ENCODE measurements at regions not wholly inside any gene's neighbourhood (a gene's known extent, or its start where the extent isn't known, plus 50 kb on each side); places are given as distances from the start of the nearest gene placed in this dataset.
"Not testable (repeated sequence)": the region's sequence is repeated elsewhere in the genome, so short reads cannot be mapped to it uniquely, and the experiment has no call there.

DNA sequence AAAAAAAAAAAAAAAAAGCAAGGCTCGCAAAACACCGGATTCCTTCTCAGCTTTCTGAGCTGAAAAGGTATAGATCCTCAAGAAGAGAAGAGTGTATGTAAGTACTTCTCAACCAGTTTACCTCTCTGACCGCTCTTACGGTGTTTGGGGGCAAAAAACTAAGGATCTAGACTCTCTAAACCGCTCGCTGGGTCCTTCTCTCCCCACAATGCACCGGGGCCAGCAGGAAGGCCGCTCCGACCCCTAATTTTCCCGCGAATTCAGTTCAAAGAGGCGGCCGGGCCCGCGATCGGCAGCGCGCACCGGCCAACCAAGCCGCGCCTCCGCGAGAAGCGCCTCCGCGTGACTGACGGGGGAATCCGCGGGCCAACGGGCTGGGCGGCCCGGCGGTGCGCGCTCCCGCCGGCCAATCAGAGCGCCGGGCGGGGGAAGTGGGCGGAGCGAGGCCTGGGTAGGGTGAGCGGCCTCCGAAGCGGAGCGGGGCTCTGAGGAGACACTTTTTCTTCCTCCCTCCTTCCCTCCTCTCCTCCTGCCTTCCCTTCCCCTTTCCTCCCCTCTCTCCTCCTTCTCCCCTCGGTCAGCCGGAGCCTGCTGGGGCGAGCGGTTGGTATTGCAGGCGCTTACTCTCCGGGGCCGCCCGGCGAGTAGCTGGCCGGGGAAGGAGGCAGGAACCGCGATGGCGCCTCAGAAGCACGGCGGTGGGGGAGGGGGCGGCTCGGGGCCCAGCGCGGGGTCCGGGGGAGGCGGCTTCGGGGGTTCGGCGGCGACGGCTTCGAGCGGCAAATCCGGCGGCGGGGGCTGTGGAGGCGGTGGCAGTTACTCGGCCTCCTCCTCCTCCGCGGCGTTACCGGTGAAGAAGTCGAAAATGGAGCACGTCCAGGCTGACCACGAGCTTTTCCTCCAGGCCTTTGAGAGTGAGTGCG lies 93.0 kb downstream of the CRLF3 start:
- peak; percentile 90 for DNase-seq

DNA sequence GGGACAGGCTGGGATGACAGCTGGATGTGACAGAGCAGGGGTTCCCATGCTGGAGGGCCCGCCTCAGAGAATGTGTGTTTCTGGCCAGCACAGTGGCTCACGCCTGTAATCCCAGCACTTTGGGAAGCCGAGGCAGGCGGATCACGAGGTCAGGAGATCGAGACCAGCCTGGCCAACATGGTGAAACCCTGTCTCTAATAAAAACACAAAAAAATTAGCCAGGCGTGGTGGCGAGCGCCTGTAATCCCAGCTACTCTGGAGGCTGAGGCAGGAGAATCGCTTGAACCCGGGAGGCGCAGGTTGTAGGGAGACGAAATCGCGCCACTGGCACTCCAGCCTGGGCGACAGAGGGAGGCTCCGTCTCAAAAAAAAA lies 93.7 kb downstream of the CRLF3 start:
- DNase-seq, result not testable (repeated sequence)

- DNase-seq, result not testable (repeated sequence)
Observed at GRCh38 chr17:30730171-30730836, 94.2 kb downstream of the CRLF3 start.

GRCh38 chr17:30729471-30730170 lies 94.9 kb downstream of the CRLF3 start:
- DNase-seq, result not testable (repeated sequence)

DNA sequence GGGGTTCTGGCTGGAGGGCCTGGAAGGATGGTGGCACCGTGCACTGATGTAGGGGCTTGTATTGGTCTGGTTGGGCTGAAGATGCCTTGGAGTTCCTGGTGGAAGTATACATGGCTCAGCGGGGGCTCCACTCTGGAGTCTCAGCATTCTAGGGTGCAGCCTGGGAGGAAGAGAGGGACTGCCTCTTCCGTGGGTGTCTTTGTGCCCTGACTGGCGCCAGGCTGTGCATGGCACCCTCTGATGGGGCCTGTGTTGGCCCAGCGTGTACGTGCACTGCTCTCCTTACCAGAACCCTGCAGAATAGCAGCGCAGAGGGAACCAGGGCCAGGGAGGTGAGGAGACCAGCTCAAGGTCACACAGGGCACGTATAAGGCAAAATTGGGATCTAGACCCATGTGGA lies 97.0 kb downstream of the CRLF3 start:
- not testable (repeated sequence) for DNase-seq

DNA sequence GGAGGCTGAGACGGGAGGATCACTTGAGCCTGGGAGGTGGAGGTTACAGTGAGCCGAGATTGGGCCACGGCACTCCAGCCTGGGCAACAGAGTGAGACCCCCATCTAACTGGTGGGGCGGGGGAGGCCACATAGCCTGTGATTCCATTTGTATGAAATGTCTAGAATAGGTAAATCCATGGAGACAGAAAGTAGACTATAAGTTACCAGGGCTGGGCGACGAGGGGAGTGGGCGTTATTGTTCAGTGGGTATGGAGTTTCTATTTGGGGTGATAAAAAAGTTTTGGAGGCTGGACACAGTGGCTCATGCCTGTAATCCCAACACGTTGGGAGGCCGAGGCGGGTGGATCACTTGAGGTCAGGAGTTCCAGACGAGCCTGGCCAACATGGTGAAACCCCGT lies 97.8 kb downstream of the CRLF3 start:
- DNase-seq, result not testable (repeated sequence)

DNA sequence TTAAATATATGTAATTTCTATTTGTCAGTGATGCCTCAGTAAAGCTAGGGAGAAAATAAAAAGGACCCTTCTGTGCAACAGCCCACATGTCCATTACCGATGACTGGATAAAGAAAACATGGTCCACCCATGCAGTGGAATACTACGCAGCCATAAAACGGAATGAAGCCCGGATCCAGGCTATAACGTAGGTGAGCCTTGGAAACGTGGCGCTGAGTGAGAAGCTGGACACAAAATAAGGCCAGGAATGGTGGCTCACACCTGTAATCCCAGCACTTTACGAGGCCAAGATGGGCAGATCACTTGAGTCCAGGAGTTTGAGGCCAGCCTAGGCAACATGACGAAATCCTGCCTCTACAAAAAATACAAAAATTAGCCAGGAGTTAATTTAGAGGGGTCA lies 98.2 kb downstream of the CRLF3 start:
- not testable (repeated sequence) for DNase-seq

- not testable (repeated sequence) for DNase-seq
Observed at GRCh38 chr17:30724034-30724650, 100.3 kb downstream of the CRLF3 start.

- not testable (repeated sequence) for DNase-seq
Observed at GRCh38 chr17:30722114-30722780, 102.2 kb downstream of the CRLF3 start.

DNA sequence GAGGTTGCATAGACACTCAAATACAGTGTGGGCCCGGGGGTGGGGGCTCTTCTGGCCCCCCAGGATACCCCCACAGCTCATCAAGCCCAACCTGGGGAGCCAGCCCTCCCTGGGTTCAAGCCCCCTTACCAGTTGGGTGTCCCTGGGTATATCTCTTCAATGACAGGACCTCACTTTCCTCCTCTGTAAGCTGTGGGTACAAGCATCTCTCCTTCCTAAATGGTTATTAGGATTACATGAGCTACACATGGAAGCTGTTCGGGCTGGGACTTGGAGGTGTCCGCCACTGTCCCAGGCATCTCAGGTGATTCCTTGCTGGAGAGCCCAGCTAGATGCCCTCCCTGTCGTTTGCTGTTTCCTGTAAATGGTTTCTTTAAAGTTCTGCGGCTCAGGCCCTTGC lies 103.5 kb downstream of the CRLF3 start:
- not testable (repeated sequence) for DNase-seq

- no peak for DNase-seq
Observed at GRCh38 chr17:30720013-30720471, 104.5 kb downstream of the CRLF3 start.

DNA sequence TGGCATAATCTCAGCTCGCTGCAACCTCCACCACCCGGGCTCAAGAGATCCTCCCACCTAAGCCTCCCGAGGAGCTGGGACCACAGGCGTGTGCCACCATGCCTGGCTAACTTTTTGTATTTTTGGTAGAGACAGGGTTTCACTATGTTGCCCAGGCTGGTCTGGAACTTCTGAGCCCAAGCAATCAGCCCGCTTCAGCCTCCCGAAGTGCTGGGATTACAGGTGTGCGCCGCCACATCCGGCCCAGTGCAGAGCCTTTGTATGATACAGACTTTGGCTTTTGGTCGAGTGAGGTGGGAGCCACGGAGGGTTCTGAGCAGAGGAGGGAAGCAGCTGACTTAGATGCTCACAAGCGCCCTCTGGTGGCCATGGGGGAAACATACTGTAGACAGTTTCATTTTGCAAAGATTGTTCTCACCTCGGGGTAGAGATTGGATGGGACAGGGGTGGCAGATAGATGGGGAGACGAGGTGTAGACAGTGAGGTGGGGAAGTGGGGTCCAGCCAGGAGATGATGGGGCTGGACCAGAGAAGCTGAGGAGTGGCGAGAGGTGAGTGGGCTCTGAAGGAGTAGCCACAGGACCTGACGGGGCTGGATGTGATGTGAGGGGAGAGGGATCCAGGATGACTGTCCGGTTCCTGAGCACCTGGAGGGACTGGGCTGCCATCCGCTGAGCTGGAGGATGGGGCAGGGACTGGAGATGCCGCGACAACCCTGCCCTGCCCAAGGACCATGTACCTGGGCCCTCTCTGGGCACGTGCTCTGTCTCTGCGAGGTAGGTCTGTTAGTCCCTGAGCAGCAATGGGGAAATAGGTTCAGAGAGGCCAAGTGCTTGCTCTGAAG lies 105.1 kb downstream of the CRLF3 start:
- DNase-seq, result peak; percentile 77

DNA sequence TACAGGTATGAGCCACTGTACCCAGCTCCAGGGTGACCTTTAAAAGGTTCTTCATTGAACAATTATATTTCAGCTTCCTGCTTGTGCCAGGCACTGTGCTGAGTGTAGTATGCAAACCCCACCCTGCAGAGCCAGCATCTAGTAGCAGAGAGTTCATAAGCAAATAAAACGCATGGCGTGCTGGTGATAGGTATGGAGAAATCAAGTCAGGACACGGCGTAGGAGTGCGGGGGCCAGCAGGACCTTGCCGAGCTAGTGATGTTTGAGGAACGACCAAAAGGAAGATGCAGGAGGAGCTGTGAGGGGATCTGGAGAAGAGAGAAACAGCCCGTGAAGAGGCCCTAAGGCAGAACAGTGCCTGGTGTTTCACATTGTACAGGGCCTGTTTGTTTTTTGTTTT lies 105.8 kb downstream of the CRLF3 start:
- not testable (repeated sequence) for DNase-seq

DNA sequence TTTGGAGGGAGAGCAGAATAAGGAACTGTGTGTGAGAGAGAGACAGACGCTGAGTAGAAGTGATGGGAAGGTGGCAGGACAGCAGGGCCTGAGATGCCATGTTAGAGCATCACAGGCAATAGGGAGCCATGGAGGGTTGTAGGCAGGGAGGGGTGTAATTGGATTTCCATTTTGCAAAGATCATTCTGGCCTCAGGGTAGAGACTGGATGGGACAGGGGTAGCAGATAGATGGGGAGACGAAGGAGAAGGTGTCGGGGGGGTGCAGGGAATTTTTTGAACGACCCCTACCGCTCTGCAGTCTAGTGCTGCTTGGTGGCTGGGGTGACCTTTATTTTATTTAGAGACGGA lies 106.4 kb downstream of the CRLF3 start:
- not testable (repeated sequence) for DNase-seq

GRCh38 chr17:30717291-30718098 lies 107.0 kb downstream of the CRLF3 start:
- no peak for DNase-seq

GRCh38 chr17:30716461-30717290 lies 107.8 kb downstream of the CRLF3 start:
- no peak for DNase-seq

DNA sequence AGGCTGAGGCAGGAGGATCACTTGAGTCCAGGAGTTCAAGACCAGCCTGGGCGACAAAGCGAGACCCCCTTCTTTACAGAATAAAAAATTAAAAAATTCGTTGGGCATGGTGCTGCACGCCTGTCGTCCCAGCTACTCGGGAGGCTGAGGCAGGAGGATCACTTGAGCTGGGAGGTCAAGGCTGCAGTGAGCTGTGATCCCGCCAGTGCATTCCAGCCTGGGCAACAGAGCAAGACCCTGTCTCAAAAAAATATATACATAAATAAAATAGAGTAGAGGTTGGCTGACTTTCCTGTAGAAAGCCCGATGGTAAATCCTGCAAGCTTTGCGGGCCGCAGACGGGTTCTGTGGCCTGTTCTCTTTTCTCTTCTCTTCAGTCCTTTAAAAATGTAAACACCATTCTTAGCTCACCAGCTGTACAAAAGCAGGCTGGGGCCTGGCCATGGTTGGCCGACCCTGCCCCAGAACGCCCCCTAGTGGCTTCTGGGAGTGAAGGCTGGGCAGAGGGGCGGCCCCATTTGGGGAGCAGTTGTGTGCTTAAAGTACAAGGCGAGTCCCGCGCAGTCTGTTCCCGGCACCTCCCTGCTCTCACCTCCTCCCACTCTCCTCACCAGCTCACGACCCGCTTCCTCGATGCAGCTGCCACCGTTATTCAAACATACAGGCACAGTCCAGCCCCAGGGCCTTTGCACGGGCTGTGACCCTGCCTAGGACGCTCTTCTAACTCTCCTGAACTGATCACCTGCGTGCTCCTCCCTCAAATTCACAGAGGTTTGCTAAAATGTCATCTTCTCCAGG lies 109.5 kb downstream of the CRLF3 start:
- DNase-seq, result peak; percentile 64

DNA sequence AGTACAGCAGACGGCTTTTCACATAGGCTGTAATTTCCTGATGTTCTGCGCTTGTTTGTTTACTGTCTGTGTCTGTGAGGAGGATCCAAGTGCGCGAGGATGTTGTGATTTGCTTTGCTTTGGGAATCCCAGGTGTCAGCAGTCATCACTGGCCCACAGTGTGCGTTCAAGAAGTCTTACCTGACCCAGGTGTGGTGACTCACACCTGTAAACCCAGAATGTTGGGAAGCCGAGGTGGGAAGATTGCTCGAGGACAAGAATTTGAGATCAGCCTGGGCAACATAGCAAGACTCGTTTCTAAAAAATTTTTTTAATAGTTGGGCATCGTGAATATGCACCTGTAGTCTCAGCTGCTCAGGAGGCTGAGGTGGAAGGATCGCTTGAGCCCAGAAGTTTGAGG lies 110.7 kb downstream of the CRLF3 start:
- DNase-seq, result not testable (repeated sequence)

- DNase-seq, result not testable (repeated sequence)
Observed at GRCh38 chr17:30712859-30713258, 111.6 kb downstream of the CRLF3 start.

Data from CD4-positive, alpha-beta T cell treated with Interleukin-21 for 1 hour (primary cell).